Thyroid gland (tissue), 4 donors: ENCODE measurements at regions not wholly inside any gene's neighbourhood (a gene's known extent, or its start where the extent isn't known, plus 50 kb on each side); places are given as distances from the start of the nearest gene placed in this dataset.
"Not testable (repeated sequence)": the region's sequence is repeated elsewhere in the genome, so short reads cannot be mapped to it uniquely, and the experiment has no call there.

Experiments used
- POLR2A ChIP-seq, 2 donors: fragments of 450-650 bp; IDR thresholded peaks; one replicate each; pipeline ENCODE4 v1.6.1; 2017; ENCODE audit warnings: antibody characterized with exemption in 2 of 2, mild to moderate bottlenecking in 2 of 2, moderate library complexity in 1 of 2
- TF ChIP-seq, protein P1 (sequence below), 6 experiments: fragments of 200-600 bp in 3 of 6; fragments of 450-650 bp in 3 of 6; sonication (generic) in 3 of 6; IDR thresholded peaks; one replicate each; pipeline ENCODE4 v1.5.1; 2016 to 2019; ENCODE audit warnings: antibody characterized with exemption in 6 of 6, mild to moderate bottlenecking in 2 of 6, inconsistent platforms in 1 of 6, moderate library complexity in 1 of 6

DNA sequence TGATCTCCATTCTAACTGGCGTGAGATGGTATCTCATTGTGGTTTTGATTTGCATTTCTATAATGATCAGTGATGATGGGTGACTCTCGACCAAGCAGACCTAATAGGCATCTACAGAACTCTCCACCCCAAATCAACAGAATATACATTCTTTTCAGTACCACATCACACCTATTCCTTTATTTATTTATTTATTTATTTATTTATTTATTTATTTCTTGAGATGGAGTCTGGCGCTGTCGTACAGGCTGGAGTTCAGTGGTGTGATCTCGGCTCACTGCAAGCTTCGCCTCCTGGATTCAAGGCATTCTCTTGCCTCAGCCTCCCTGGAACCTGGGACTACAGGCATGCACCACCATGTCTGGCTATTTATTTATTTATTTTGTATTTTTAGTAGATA is 496.3 kb downstream of the TENT5A start:
- TF ChIP-seq, protein P1, sequence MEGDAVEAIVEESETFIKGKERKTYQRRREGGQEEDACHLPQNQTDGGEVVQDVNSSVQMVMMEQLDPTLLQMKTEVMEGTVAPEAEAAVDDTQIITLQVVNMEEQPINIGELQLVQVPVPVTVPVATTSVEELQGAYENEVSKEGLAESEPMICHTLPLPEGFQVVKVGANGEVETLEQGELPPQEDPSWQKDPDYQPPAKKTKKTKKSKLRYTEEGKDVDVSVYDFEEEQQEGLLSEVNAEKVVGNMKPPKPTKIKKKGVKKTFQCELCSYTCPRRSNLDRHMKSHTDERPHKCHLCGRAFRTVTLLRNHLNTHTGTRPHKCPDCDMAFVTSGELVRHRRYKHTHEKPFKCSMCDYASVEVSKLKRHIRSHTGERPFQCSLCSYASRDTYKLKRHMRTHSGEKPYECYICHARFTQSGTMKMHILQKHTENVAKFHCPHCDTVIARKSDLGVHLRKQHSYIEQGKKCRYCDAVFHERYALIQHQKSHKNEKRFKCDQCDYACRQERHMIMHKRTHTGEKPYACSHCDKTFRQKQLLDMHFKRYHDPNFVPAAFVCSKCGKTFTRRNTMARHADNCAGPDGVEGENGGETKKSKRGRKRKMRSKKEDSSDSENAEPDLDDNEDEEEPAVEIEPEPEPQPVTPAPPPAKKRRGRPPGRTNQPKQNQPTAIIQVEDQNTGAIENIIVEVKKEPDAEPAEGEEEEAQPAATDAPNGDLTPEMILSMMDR (IDR thresholded peaks at IDR 0.05) = not testable (repeated sequence)
- not testable (repeated sequence) for TF ChIP-seq POLR2A (IDR thresholded peaks at IDR 0.05)
